Calu3 (cell line): ENCODE measurements at regions not wholly inside any gene's neighbourhood (a gene's known extent, or its start where the extent isn't known, plus 50 kb on each side); places are given as distances from the start of the nearest gene placed in this dataset.

Experiments
- BruUV-seq: library from RNA; stranded (reverse); fragments of 400-500 nt; replicated peaks from 2 replicates; lab custom pipeline; 2021; lab: Mats Ljungman, UMichigan
- CTCF ChIA-PET: fragments of 300-600 bp; sonication (Branson Sonifier 250); formaldehyde crosslinking; loops from one replicate; lab custom pipeline; 2022; ENCODE audit warnings: antibody characterized with exemption; lab: Charles Lee
- DNase-seq: peaks from one replicate; pipeline ENCODE4 v3.0.0; 2022
- H3K27ac Mint-ChIP-seq: one replicate; pipeline ENCODE4 v1.8.0; 2022; ENCODE audit warnings: mixed read lengths; ENCODE audit not compliant: unreplicated experiment
- H3K27me3 Mint-ChIP-seq: one replicate; pipeline ENCODE4 v1.8.0; 2022; ENCODE audit warnings: mixed read lengths; ENCODE audit not compliant: unreplicated experiment
- H3K36me3 Mint-ChIP-seq: one replicate; pipeline ENCODE4 v1.8.0; 2022; ENCODE audit warnings: mild to moderate bottlenecking, moderate library complexity, mixed read lengths; ENCODE audit not compliant: insufficient read depth, unreplicated experiment
- H3K4me1 Mint-ChIP-seq: one replicate; pipeline ENCODE4 v1.8.0; 2022; ENCODE audit warnings: mild to moderate bottlenecking, low read depth, mixed read lengths; ENCODE audit not compliant: unreplicated experiment
- H3K4me3 Mint-ChIP-seq: one replicate; pipeline ENCODE4 v1.8.0; 2022; ENCODE audit warnings: mild to moderate bottlenecking, low read depth, moderate library complexity, mixed read lengths; ENCODE audit not compliant: unreplicated experiment
- H3K9me3 Mint-ChIP-seq: one replicate; pipeline ENCODE4 v1.8.0; 2022; ENCODE audit warnings: low read depth, mixed read lengths; ENCODE audit not compliant: unreplicated experiment
- intact Hi-C: fragments of 100-400 bp; cut with micrococcal nuclease; formaldehyde crosslinking; loops from one replicate; pipeline ENCODE4 v1.10.0; 2022; ENCODE audit not compliant: unreplicated experiment
- TF ChIP-seq, protein P1 (sequence below): fragments of 200-600 bp; IDR thresholded peaks from one replicate; pipeline ENCODE4 v1.8.0; 2022; ENCODE audit warnings: antibody characterized with exemption; ENCODE audit not compliant: unreplicated experiment

- H3K27me3 Mint-ChIP-seq: no peaks in the 10 kb centered on the region
- CTCF ChIA-PET: no interaction called here
- no peak overlapping the region for H3K4me3 Mint-ChIP-seq
- H3K9me3 Mint-ChIP-seq: no peaks in the 10 kb centered on the region
- intact Hi-C loops: no loop called here
- BruUV-seq: no TSS peak
- no peaks in the 10 kb centered on the region for H3K36me3 Mint-ChIP-seq
- DNase-seq: no peak
- H3K27ac Mint-ChIP-seq: no peak overlapping the region
- no peaks in the 10 kb centered on the region for H3K4me1 Mint-ChIP-seq
- TF ChIP-seq, protein P1, sequence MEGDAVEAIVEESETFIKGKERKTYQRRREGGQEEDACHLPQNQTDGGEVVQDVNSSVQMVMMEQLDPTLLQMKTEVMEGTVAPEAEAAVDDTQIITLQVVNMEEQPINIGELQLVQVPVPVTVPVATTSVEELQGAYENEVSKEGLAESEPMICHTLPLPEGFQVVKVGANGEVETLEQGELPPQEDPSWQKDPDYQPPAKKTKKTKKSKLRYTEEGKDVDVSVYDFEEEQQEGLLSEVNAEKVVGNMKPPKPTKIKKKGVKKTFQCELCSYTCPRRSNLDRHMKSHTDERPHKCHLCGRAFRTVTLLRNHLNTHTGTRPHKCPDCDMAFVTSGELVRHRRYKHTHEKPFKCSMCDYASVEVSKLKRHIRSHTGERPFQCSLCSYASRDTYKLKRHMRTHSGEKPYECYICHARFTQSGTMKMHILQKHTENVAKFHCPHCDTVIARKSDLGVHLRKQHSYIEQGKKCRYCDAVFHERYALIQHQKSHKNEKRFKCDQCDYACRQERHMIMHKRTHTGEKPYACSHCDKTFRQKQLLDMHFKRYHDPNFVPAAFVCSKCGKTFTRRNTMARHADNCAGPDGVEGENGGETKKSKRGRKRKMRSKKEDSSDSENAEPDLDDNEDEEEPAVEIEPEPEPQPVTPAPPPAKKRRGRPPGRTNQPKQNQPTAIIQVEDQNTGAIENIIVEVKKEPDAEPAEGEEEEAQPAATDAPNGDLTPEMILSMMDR: no peak
Observed at GRCh38 chr13:89567025-89567424, 1780.5 kb upstream of the MIR17HG start.

- Mint-ChIP-seq H3K27me3 (no peaks in the 10 kb centered on the region), H3K27ac (no peak overlapping the region), H3K4me1 (no peaks in the 10 kb centered on the region), H3K36me3 (no peaks in the 10 kb centered on the region), H3K4me3 (no peak overlapping the region), H3K9me3 (peaks cover 2% of the 10 kb centered on the region)
- no TSS peak for BruUV-seq
- intact Hi-C loops: no loop called here
- CTCF ChIA-PET: no interaction called here
- no peak for DNase-seq
- TF ChIP-seq, protein P1: no peak
Observed at GRCh38 chr13:89568276-89568675, 1779.2 kb upstream of the MIR17HG start.

DNA sequence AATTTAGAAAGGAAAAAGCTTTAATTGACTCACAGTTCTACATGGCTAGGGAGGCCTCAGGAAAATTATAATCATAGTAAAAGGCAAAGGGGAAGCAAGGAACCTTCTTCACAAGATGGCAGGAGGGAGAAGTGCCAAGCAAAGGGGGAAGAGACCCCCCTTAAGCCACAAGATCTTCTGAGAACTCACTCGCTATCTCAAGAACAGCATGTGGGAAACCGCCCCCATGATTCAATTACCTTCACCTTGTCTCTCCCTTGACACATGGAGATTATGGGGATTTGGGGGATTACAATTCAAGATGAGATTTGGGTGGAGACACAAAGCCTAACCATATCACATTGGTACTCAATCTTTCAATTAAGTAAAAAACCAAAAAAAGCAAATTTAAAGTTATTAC, 1778.7 kb upstream of the MIR17HG start:
- no TSS peak for BruUV-seq
- no peak overlapping the region for H3K4me3 Mint-ChIP-seq
- CTCF ChIA-PET: no interaction called here
- intact Hi-C loops: no loop called here
- H3K9me3 Mint-ChIP-seq: peaks cover 2% of the 10 kb centered on the region
- no peak for DNase-seq
- H3K4me1 Mint-ChIP-seq: no peaks in the 10 kb centered on the region
- TF ChIP-seq, protein P1: no peak
- H3K27me3 Mint-ChIP-seq: no peaks in the 10 kb centered on the region
- no peak overlapping the region for H3K27ac Mint-ChIP-seq
- H3K36me3 Mint-ChIP-seq: no peaks in the 10 kb centered on the region

GRCh38 chr13:89571676-89572075, 1775.8 kb upstream of the MIR17HG start:
- TF ChIP-seq, protein P1: no peak
- CTCF ChIA-PET: no interaction called here
- no peaks in the 10 kb centered on the region for H3K4me1 Mint-ChIP-seq
- no peaks in the 10 kb centered on the region for H3K36me3 Mint-ChIP-seq
- H3K27ac Mint-ChIP-seq: no peak overlapping the region
- DNase-seq: no peak
- no peaks in the 10 kb centered on the region for H3K27me3 Mint-ChIP-seq
- peaks cover 2% of the 10 kb centered on the region for H3K9me3 Mint-ChIP-seq
- BruUV-seq: no TSS peak
- no peak overlapping the region for H3K4me3 Mint-ChIP-seq
- intact Hi-C loops: no loop called here
